GOT3 (cell line): ENCODE measurements at regions not wholly inside any gene's neighbourhood (a gene's known extent, or its start where the extent isn't known, plus 50 kb on each side); places are given as distances from the start of the nearest gene placed in this dataset.
"Not testable (repeated sequence)": the region's sequence is repeated elsewhere in the genome, so short reads cannot be mapped to it uniquely, and the experiment has no call there.

ENCODE experiments used
- DNase-seq: peaks from one replicate; lab custom pipeline; 2025; ENCODE audit warnings: mixed read lengths; lab: John Stamatoyannopoulos, UW

GRCh38 chr20:59462249-59462648 lies 142.1 kb upstream of the PHACTR3 start:
- DNase-seq: no peak

- DNase-seq: no peak
These were observed 140.8 kb upstream of the PHACTR3 start for GRCh38 chr20:59463541-59463940.

GRCh38 chr20:59466107-59466815 lies 138.1 kb upstream of the PHACTR3 start:
- no peak for DNase-seq

GRCh38 chr20:59468831-59469230 lies 135.5 kb upstream of the PHACTR3 start:
- no peak for DNase-seq

- DNase-seq: no peak
These were observed 134.8 kb upstream of the PHACTR3 start for GRCh38 chr20:59469267-59470252.

GRCh38 chr20:59470521-59470920 lies 133.8 kb upstream of the PHACTR3 start:
- no peak for DNase-seq

GRCh38 chr20:59471653-59472421 lies 132.5 kb upstream of the PHACTR3 start:
- no peak for DNase-seq

GRCh38 chr20:59473742-59474141 lies 130.6 kb upstream of the PHACTR3 start:
- no peak for DNase-seq

GRCh38 chr20:59481067-59481466 lies 123.3 kb upstream of the PHACTR3 start:
- no peak for DNase-seq

GRCh38 chr20:59481477-59482018 lies 122.8 kb upstream of the PHACTR3 start:
- DNase-seq: no peak

GRCh38 chr20:59482351-59483187 lies 121.8 kb upstream of the PHACTR3 start:
- no peak for DNase-seq

GRCh38 chr20:59483481-59483880 lies 120.9 kb upstream of the PHACTR3 start:
- DNase-seq: no peak

GRCh38 chr20:59484228-59484627 lies 120.1 kb upstream of the PHACTR3 start:
- DNase-seq: no peak

- DNase-seq: no peak
These were observed 118.5 kb upstream of the PHACTR3 start for GRCh38 chr20:59485576-59486454.

- not testable (repeated sequence) for DNase-seq
These were observed 115.9 kb upstream of the PHACTR3 start for GRCh38 chr20:59488459-59488858.

GRCh38 chr20:59490196-59491004 lies 113.9 kb upstream of the PHACTR3 start:
- not testable (repeated sequence) for DNase-seq

- DNase-seq: no peak
These were observed 112.5 kb upstream of the PHACTR3 start for GRCh38 chr20:59491884-59492283.

- DNase-seq: no peak
These were observed 110.4 kb upstream of the PHACTR3 start for GRCh38 chr20:59493926-59494325.

- no peak for DNase-seq
These were observed 109.2 kb upstream of the PHACTR3 start for GRCh38 chr20:59495166-59495565.
